ENCODE measurements at regions not wholly inside any gene's neighbourhood (a gene's known extent, or its start where the extent isn't known, plus 50 kb on each side); places are given as distances from the start of the nearest gene placed in this dataset.

GRCh38 chr7:115505136-115505535 lies 525.4 kb downstream of the TFEC start:
- Histone ChIP-seq H4K91ac (ENCODE audit: low read length) (no peak overlapping the region), H3K14ac (ENCODE audit: low read length in 2 of 2) (no peak overlapping the region), H3K79me1 (replicated peaks; ENCODE audit: low read length, poor library complexity, severe bottlenecking) (no peaks in the 10 kb centered on the region), H2BK120ac (ENCODE audit: low read depth, low read length) (no peak overlapping the region), H2BK12ac (ENCODE audit: low read length in 2 of 2) (no peak overlapping the region), H2BK5ac (ENCODE audit: low read depth, low read length, poor library complexity, severe bottlenecking) (no peak overlapping the region), H4K8ac (ENCODE audit: low read length) (no peak overlapping the region), H2BK15ac (ENCODE audit: low read depth, poor library complexity, severe bottlenecking) (no peak overlapping the region), H3K36me3 (ENCODE audit: control insufficient read depth in 1 of 2, insufficient read depth in 2 of 2, low read depth in 1 of 2, low read length in 2 of 2) (no peaks in the 10 kb centered on the region), H3K4me2 (ENCODE audit: low read length, poor library complexity, severe bottlenecking) (no peak overlapping the region), H3K4me3 (ENCODE audit: insufficient read depth in 1 of 2, low read depth in 1 of 2, low read length in 2 of 2) (no peak overlapping the region), H2AK5ac (ENCODE audit: low read length, severe bottlenecking) (no peak overlapping the region), H3K18ac (ENCODE audit: low read depth in 1 of 2, low read length in 2 of 2) (no peak overlapping the region), H2AFZ (ENCODE audit: low read depth, low read length) (no peak overlapping the region), H3K23ac (ENCODE audit: low read length in 2 of 2) (no peak overlapping the region), H3K4ac (ENCODE audit: low read depth in 1 of 2, low read length in 2 of 2) (no peak overlapping the region), H3K27me3 (ENCODE audit: control insufficient read depth in 1 of 2, insufficient read depth in 1 of 2, low read length in 2 of 2) (no peaks in the 10 kb centered on the region), H3K27ac (ENCODE audit: low read length, poor library complexity, severe bottlenecking) (no peak overlapping the region), H3K4me1 (ENCODE audit: control insufficient read depth, insufficient read depth, low read depth, low read length) (no peaks in the 10 kb centered on the region), H3K9me3 (ENCODE audit: control insufficient read depth, low read length) (no peaks in the 10 kb centered on the region), H3K9ac (ENCODE audit: low read length) (no peak overlapping the region)
- DNase-seq = no peak

GRCh38 chr7:115499956-115500355 lies 530.6 kb downstream of the TFEC start:
- Histone ChIP-seq H2AK5ac (ENCODE audit: low read length, severe bottlenecking) (no peak overlapping the region), H4K8ac (ENCODE audit: low read length) (no peak overlapping the region), H3K23ac (ENCODE audit: low read length in 2 of 2) (no peak overlapping the region), H3K4ac (ENCODE audit: low read depth in 1 of 2, low read length in 2 of 2) (no peak overlapping the region), H2BK15ac (ENCODE audit: low read depth, poor library complexity, severe bottlenecking) (no peak overlapping the region), H3K27me3 (ENCODE audit: control insufficient read depth in 1 of 2, insufficient read depth in 1 of 2, low read length in 2 of 2) (no peaks in the 10 kb centered on the region), H2BK120ac (ENCODE audit: low read depth, low read length) (no peak overlapping the region), H3K9ac (ENCODE audit: low read length) (no peak overlapping the region), H4K91ac (ENCODE audit: low read length) (no peak overlapping the region), H3K79me1 (replicated peaks; ENCODE audit: low read length, poor library complexity, severe bottlenecking) (no peaks in the 10 kb centered on the region), H3K4me3 (ENCODE audit: insufficient read depth in 1 of 2, low read depth in 1 of 2, low read length in 2 of 2) (no peak overlapping the region), H3K14ac (ENCODE audit: low read length in 2 of 2) (no peak overlapping the region), H2BK5ac (ENCODE audit: low read depth, low read length, poor library complexity, severe bottlenecking) (no peak overlapping the region), H3K9me3 (ENCODE audit: control insufficient read depth, low read length) (no peaks in the 10 kb centered on the region), H3K27ac (ENCODE audit: low read length, poor library complexity, severe bottlenecking) (no peak overlapping the region), H3K4me1 (ENCODE audit: control insufficient read depth, insufficient read depth, low read depth, low read length) (no peaks in the 10 kb centered on the region), H3K18ac (ENCODE audit: low read depth in 1 of 2, low read length in 2 of 2) (no peak overlapping the region), H2AFZ (ENCODE audit: low read depth, low read length) (no peak overlapping the region), H3K36me3 (ENCODE audit: control insufficient read depth in 1 of 2, insufficient read depth in 2 of 2, low read depth in 1 of 2, low read length in 2 of 2) (no peaks in the 10 kb centered on the region), H2BK12ac (ENCODE audit: low read length in 2 of 2) (no peak overlapping the region), H3K4me2 (ENCODE audit: low read length, poor library complexity, severe bottlenecking) (no peak overlapping the region)
- WGBS = 100% methylated on average over 1 of the region's 3 CpGs
- no peak for DNase-seq

GRCh38 chr7:115496006-115496405 lies 534.6 kb downstream of the TFEC start:
- H3K4me2 ChIP-seq (ENCODE audit: low read length, poor library complexity, severe bottlenecking) = no peak overlapping the region
- H3K36me3 ChIP-seq (ENCODE audit: control insufficient read depth in 1 of 2, insufficient read depth in 2 of 2, low read depth in 1 of 2, low read length in 2 of 2) = no peaks in the 10 kb centered on the region
- H2BK5ac ChIP-seq (ENCODE audit: low read depth, low read length, poor library complexity, severe bottlenecking) = no peak overlapping the region
- no peak overlapping the region for H3K23ac ChIP-seq (ENCODE audit: low read length in 2 of 2)
- H2BK120ac ChIP-seq (ENCODE audit: low read depth, low read length) = no peak overlapping the region
- H2AK5ac ChIP-seq (ENCODE audit: low read length, severe bottlenecking) = no peak overlapping the region
- H4K91ac ChIP-seq (ENCODE audit: low read length) = no peak overlapping the region
- no peak overlapping the region for H3K9ac ChIP-seq (ENCODE audit: low read length)
- H3K27me3 ChIP-seq (ENCODE audit: control insufficient read depth in 1 of 2, insufficient read depth in 1 of 2, low read length in 2 of 2) = no peaks in the 10 kb centered on the region
- no peak overlapping the region for H3K4me3 ChIP-seq (ENCODE audit: insufficient read depth in 1 of 2, low read depth in 1 of 2, low read length in 2 of 2)
- no peak overlapping the region for H2BK12ac ChIP-seq (ENCODE audit: low read length in 2 of 2)
- H3K14ac ChIP-seq (ENCODE audit: low read length in 2 of 2) = no peak overlapping the region
- 94% methylated on average over 4 of the region's 5 CpGs for WGBS
- H3K4me1 ChIP-seq (ENCODE audit: control insufficient read depth, insufficient read depth, low read depth, low read length) = no peaks in the 10 kb centered on the region
- H3K27ac ChIP-seq (ENCODE audit: low read length, poor library complexity, severe bottlenecking) = no peak overlapping the region
- H2BK15ac ChIP-seq (ENCODE audit: low read depth, poor library complexity, severe bottlenecking) = no peak overlapping the region
- DNase-seq = no peak
- no peak overlapping the region for H3K4ac ChIP-seq (ENCODE audit: low read depth in 1 of 2, low read length in 2 of 2)
- no peaks in the 10 kb centered on the region for H3K9me3 ChIP-seq (ENCODE audit: control insufficient read depth, low read length)
- no peak overlapping the region for H3K18ac ChIP-seq (ENCODE audit: low read depth in 1 of 2, low read length in 2 of 2)
- no peaks in the 10 kb centered on the region for H3K79me1 ChIP-seq (replicated peaks; ENCODE audit: low read length, poor library complexity, severe bottlenecking)
- H2AFZ ChIP-seq (ENCODE audit: low read depth, low read length) = no peak overlapping the region
- no peak overlapping the region for H4K8ac ChIP-seq (ENCODE audit: low read length)

GRCh38 chr7:115494529-115495147 lies 535.9 kb downstream of the TFEC start:
- Histone ChIP-seq H3K9ac (ENCODE audit: low read length) (no peak overlapping the region), H3K79me1 (replicated peaks; ENCODE audit: low read length, poor library complexity, severe bottlenecking) (no peaks in the 10 kb centered on the region), H3K23ac (ENCODE audit: low read length in 2 of 2) (no peak overlapping the region), H4K8ac (ENCODE audit: low read length) (no peak overlapping the region), H3K4me3 (ENCODE audit: insufficient read depth in 1 of 2, low read depth in 1 of 2, low read length in 2 of 2) (no peak overlapping the region), H3K9me3 (ENCODE audit: control insufficient read depth, low read length) (no peaks in the 10 kb centered on the region), H2BK5ac (ENCODE audit: low read depth, low read length, poor library complexity, severe bottlenecking) (no peak overlapping the region), H4K91ac (ENCODE audit: low read length) (no peak overlapping the region), H3K27ac (ENCODE audit: low read length, poor library complexity, severe bottlenecking) (no peak overlapping the region), H2BK120ac (ENCODE audit: low read depth, low read length) (no peak overlapping the region), H3K4ac (ENCODE audit: low read depth in 1 of 2, low read length in 2 of 2) (no peak overlapping the region), H3K4me2 (ENCODE audit: low read length, poor library complexity, severe bottlenecking) (no peak overlapping the region), H2AFZ (ENCODE audit: low read depth, low read length) (no peak overlapping the region), H3K36me3 (ENCODE audit: control insufficient read depth in 1 of 2, insufficient read depth in 2 of 2, low read depth in 1 of 2, low read length in 2 of 2) (no peaks in the 10 kb centered on the region), H2AK5ac (ENCODE audit: low read length, severe bottlenecking) (no peak overlapping the region), H2BK12ac (ENCODE audit: low read length in 2 of 2) (no peak overlapping the region), H3K18ac (ENCODE audit: low read depth in 1 of 2, low read length in 2 of 2) (no peak overlapping the region), H3K27me3 (ENCODE audit: control insufficient read depth in 1 of 2, insufficient read depth in 1 of 2, low read length in 2 of 2) (no peaks in the 10 kb centered on the region), H2BK15ac (ENCODE audit: low read depth, poor library complexity, severe bottlenecking) (no peak overlapping the region), H3K4me1 (ENCODE audit: control insufficient read depth, insufficient read depth, low read depth, low read length) (no peaks in the 10 kb centered on the region), H3K14ac (ENCODE audit: low read length in 2 of 2) (no peak overlapping the region)
- DNase-seq = no peak
- WGBS = 65% methylated on average over 4 of the region's 5 CpGs
